Loucy (cell line): ENCODE measurements at regions not wholly inside any gene's neighbourhood (a gene's known extent, or its start where the extent isn't known, plus 50 kb on each side); places are given as distances from the start of the nearest gene placed in this dataset.

Experiments used
- CTCF ChIP-seq: fragments of 200-600 bp; sonication (generic); conservative IDR thresholded peaks from 2 replicates; pipeline ENCODE4 v1.5.1; 2014; ENCODE audit warnings: mild to moderate bottlenecking, antibody characterized with exemption, low read length
- EZH2phosphoT487 ChIP-seq: fragments of 200-600 bp; IDR thresholded peaks from 2 replicates; pipeline ENCODE4 v1.6.1; 2018; ENCODE audit warnings: antibody characterized with exemption, mild to moderate bottlenecking, moderate library complexity, borderline replicate concordance

DNA sequence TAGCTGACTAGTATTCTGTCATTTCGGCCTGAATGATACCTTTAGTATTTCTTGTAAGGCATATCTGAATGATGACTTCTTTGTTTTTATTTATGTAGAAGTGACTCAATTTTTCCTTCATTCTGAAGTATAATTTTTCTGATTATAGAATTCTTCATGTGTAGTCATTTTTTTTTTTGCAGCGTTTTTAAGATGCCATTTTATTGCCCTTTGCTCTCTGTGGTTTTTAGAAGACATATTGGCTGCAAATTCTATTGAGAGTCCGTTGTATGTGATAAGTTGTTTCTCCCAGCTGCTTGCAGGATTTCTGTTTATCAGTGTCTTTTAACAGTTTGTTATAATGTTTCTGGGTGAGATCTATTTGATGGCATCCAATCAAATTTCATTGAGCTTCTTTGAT is 1224.8 kb downstream of the JRKL start:
- TF ChIP-seq CTCF (no peak), EZH2phosphoT487 (no peak)
